SK-N-SH (cell line): ENCODE measurements at regions not wholly inside any gene's neighbourhood (a gene's known extent, or its start where the extent isn't known, plus 50 kb on each side); places are given as distances from the start of the nearest gene placed in this dataset.

ENCODE experiments used
- CTCF ChIA-PET: fragments of 300-600, 350-600 bp; formaldehyde crosslinking; extraction: SDS; loops from one replicate; lab custom pipeline; 2021; lab: Yijun Ruan, JAX
- POLR2A ChIA-PET: fragments of 350-600 bp; sonication (Branson Sonifier 250); formaldehyde crosslinking; extraction: SDS; loops from one replicate; lab custom pipeline; 2020; ENCODE audit warnings: antibody characterized with exemption, inconsistent platforms; lab: Yijun Ruan, JAX
- DNase-seq: peaks from one replicate; pipeline ENCODE4 v3.0.0; 2012
- H2AFZ ChIP-seq: fragments of 200-600 bp; sonication (generic); 2 replicates; pipeline ENCODE4 v1.8.1; 2016; ENCODE audit warnings: antibody characterized with exemption, mild to moderate bottlenecking, low read depth
- H3F3A ChIP-seq: fragments of 200-600 bp; sonication (generic); replicated peaks from 2 replicates; pipeline ENCODE3; 2016; ENCODE audit warnings: antibody characterized with exemption, mild to moderate bottlenecking; ENCODE audit not compliant: insufficient read depth
- H3K27ac ChIP-seq, 2 experiments: fragments of 200-500 bp in 1 of 2; fragments of 200-600 bp in 1 of 2; sonication (Bioruptor generic) in 1 of 2; sonication (generic), shearing (Covaris generic) in 1 of 2; 2 replicates each; pipeline versions ENCODE4 v1.5.1 to v1.6.1; 2014 to 2016; ENCODE audit warnings: low read depth in 2 of 2, inconsistent platforms in 1 of 2, low read length in 1 of 2, mild to moderate bottlenecking in 1 of 2, mixed read lengths in 1 of 2
- H3K27me3 ChIP-seq: fragments of 200-600 bp; sonication (generic), shearing (Covaris generic); 2 replicates; pipeline ENCODE4 v1.6.1; 2016; ENCODE audit warnings: mixed run types; ENCODE audit not compliant: insufficient read depth
- H3K36me3 ChIP-seq, 2 experiments: fragments of 200-500 bp in 1 of 2; fragments of 200-600 bp in 1 of 2; sonication (Bioruptor generic) in 1 of 2; sonication (generic) in 1 of 2; replicated peaks in 1 of 2; 2 replicates each; pipeline versions ENCODE3 to v1.5.1; 2014 to 2016; ENCODE audit warnings: low read length in 1 of 2, mild to moderate bottlenecking in 1 of 2; ENCODE audit not compliant: insufficient read depth in 2 of 2, control insufficient read depth in 1 of 2
- H3K4me1 ChIP-seq, 2 experiments: fragments of 200-500 bp in 1 of 2; fragments of 200-600 bp in 1 of 2; sonication (Bioruptor generic) in 1 of 2; sonication (generic), shearing (Covaris generic) in 1 of 2; 2 replicates each; pipeline versions ENCODE4 v1.5.1 to v1.6.1; 2014 to 2016; ENCODE audit warnings: low read depth in 1 of 2, low read length in 1 of 2, mixed run types in 1 of 2; ENCODE audit not compliant: insufficient read depth in 2 of 2, control insufficient read depth in 1 of 2
- H3K4me2 ChIP-seq: fragments of 200-600 bp; sonication (generic), shearing (Covaris generic); 2 replicates; pipeline ENCODE4 v1.6.1; 2017; ENCODE audit warnings: mixed run types
- H3K4me3 ChIP-seq, 2 experiments: fragments of 200-500 bp in 1 of 2; fragments of 200-600 bp in 1 of 2; sonication (Bioruptor generic) in 1 of 2; sonication (generic), shearing (Covaris generic) in 1 of 2; 2 replicates each; pipeline versions ENCODE4 v1.5.1 to v1.8.1; 2014 to 2016; ENCODE audit warnings: low read depth in 2 of 2, inconsistent platforms in 1 of 2, low read length in 1 of 2, mild to moderate bottlenecking in 1 of 2, mixed read lengths in 1 of 2, moderate library complexity in 1 of 2
- H3K79me2 ChIP-seq: fragments of 200-600 bp; sonication (generic); 2 replicates; pipeline ENCODE4 v1.8.1; 2017; ENCODE audit warnings: mild to moderate bottlenecking; ENCODE audit not compliant: insufficient read depth
- H3K9ac ChIP-seq: fragments of 200-600 bp; sonication (generic); 2 replicates; pipeline ENCODE4 v1.6.1; 2017; ENCODE audit warnings: mixed run types
- H3K9me2 ChIP-seq: fragments of 200-600 bp; sonication (generic); 2 replicates; pipeline ENCODE4 v1.6.1; 2017; ENCODE audit warnings: mixed run types
- H3K9me3 ChIP-seq: fragments of 200-600 bp; sonication (generic); 2 replicates; pipeline ENCODE4 v1.6.1; 2017; ENCODE audit warnings: mixed run types, mild to moderate bottlenecking, moderate library complexity
- H4K20me1 ChIP-seq: fragments of 200-600 bp; sonication (generic); 2 replicates; pipeline ENCODE4 v1.6.1; 2017; ENCODE audit warnings: mild to moderate bottlenecking, mixed run types; ENCODE audit not compliant: insufficient read depth
- EP300 ChIP-seq, 2 experiments: IDR thresholded peaks; 2 replicates each; pipeline versions ENCODE4 v1.4.0 to v1.6.1; 2012; ENCODE audit warnings: borderline replicate concordance in 1 of 2, low read depth in 1 of 2, low read length in 1 of 2
- EZH2phosphoT487 ChIP-seq: fragments of 200-600 bp; sonication (generic); IDR thresholded peaks from 2 replicates; pipeline ENCODE4 v1.6.1; 2017; ENCODE audit warnings: low read depth, mixed run types, mild to moderate bottlenecking, antibody characterized with exemption, moderate library complexity, borderline replicate concordance
- FOXM1 ChIP-seq: IDR thresholded peaks from 2 replicates; pipeline ENCODE4 v1.4.0; 2012; ENCODE audit warnings: low read depth, mild to moderate bottlenecking
- GABPA ChIP-seq: IDR thresholded peaks from 2 replicates; pipeline ENCODE4 v1.4.0; 2012; ENCODE audit warnings: low read depth, mild to moderate bottlenecking
- JUND ChIP-seq: IDR thresholded peaks from 2 replicates; pipeline ENCODE4 v1.4.0; 2012
- MEF2A ChIP-seq: IDR thresholded peaks from 2 replicates; pipeline ENCODE4 v1.4.0; 2012; ENCODE audit warnings: low read depth, borderline replicate concordance
- NFIC ChIP-seq: IDR thresholded peaks from 2 replicates; pipeline ENCODE4 v1.4.0; 2012; ENCODE audit warnings: borderline replicate concordance
- POLR2AphosphoS5 ChIP-seq: IDR thresholded peaks from 2 replicates; pipeline ENCODE4 v1.6.1; 2012; ENCODE audit warnings: low read depth, low read length
- RAD21 ChIP-seq: IDR thresholded peaks from 2 replicates; pipeline ENCODE4 v1.6.1; 2012; ENCODE audit warnings: mild to moderate bottlenecking, low read length
- SIN3A ChIP-seq: IDR thresholded peaks from 2 replicates; pipeline ENCODE4 v1.6.1; 2012; ENCODE audit warnings: low read depth, mild to moderate bottlenecking, low read length, moderate library complexity, borderline replicate concordance
- SMC3 ChIP-seq: IDR thresholded peaks from 2 replicates; pipeline ENCODE4 v1.6.1; 2012; ENCODE audit warnings: low read depth, low read length, improper control_type of control experiment
- TCF12 ChIP-seq: IDR thresholded peaks from 2 replicates; pipeline ENCODE4 v1.4.0; 2012
- TEAD4 ChIP-seq: IDR thresholded peaks from 2 replicates; pipeline ENCODE4 v1.4.0; 2012; ENCODE audit warnings: mild to moderate bottlenecking, borderline replicate concordance; ENCODE audit not compliant: insufficient read depth
- WGBS: methylation state at CpG from one replicate; pipeline ENCODE4 v1.1.6; 2017; ENCODE audit warnings: low lambda C conversion rate; 5-methylcytosine and 5-hydroxymethylcytosine counted together
- TF ChIP-seq, protein P1 (sequence below): IDR thresholded peaks from 2 replicates; pipeline ENCODE4 v1.6.1; 2012; ENCODE audit warnings: mild to moderate bottlenecking, low read depth, low read length, moderate library complexity
- TF ChIP-seq, protein P2 (sequence below): fragments of 150-350 bp; IDR thresholded peaks from 2 replicates; pipeline ENCODE4 v1.6.1; 2016; ENCODE audit warnings: mild to moderate bottlenecking, low read depth, low read length
- TF ChIP-seq, protein P3 (sequence below): IDR thresholded peaks from 2 replicates; pipeline ENCODE4 v1.4.0; 2012; ENCODE audit warnings: low read depth
- TF ChIP-seq, protein P4 (sequence below): fragments of 150-350 bp; IDR thresholded peaks from 2 replicates; pipeline ENCODE4 v1.6.1; 2017; ENCODE audit warnings: antibody characterized with exemption, low read length, low read depth, borderline replicate concordance
- TF ChIP-seq, protein P5 (sequence below): fragments of 200-600 bp; sonication (generic); IDR thresholded peaks from 2 replicates; pipeline ENCODE4 v1.6.1; 2017; ENCODE audit warnings: antibody characterized with exemption, mild to moderate bottlenecking, moderate library complexity

DNA sequence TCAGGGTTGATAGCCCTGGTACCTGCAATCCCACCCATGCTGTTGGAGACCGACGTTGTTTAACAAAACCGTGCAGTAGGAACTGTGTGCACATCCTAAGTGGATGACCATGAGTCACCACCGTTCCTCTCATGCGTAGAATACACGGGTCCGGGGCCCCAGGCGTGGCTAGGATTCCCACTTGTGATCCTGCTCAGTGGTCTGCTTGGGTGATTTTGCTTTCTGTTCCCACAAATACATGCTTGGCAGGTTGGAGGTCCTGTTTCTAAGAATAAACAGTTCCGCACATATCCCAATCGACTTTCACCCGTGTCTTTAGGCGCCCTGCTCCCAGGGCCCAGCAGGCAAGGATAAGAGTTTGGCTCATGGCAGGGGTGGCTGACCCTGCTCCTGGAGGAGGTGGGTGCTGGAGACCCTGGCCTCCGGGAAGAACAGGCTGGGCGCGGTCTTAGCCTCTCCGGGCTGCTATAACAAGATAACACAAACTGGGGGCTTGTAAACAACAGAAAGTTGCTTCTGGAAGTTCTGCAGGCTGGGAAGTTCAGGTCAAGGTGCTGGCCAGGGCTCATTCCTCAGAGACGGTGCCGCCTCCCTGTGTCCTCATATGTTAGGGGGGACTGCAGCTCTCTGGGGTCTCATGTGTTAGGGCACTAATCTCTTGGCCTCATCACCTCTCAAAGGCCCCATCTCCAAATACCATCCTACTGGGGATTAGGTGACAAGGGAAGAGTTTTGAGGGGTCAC lies 1028.3 kb downstream of the BRD1 start (continued):
- TF ChIP-seq, protein P1, sequence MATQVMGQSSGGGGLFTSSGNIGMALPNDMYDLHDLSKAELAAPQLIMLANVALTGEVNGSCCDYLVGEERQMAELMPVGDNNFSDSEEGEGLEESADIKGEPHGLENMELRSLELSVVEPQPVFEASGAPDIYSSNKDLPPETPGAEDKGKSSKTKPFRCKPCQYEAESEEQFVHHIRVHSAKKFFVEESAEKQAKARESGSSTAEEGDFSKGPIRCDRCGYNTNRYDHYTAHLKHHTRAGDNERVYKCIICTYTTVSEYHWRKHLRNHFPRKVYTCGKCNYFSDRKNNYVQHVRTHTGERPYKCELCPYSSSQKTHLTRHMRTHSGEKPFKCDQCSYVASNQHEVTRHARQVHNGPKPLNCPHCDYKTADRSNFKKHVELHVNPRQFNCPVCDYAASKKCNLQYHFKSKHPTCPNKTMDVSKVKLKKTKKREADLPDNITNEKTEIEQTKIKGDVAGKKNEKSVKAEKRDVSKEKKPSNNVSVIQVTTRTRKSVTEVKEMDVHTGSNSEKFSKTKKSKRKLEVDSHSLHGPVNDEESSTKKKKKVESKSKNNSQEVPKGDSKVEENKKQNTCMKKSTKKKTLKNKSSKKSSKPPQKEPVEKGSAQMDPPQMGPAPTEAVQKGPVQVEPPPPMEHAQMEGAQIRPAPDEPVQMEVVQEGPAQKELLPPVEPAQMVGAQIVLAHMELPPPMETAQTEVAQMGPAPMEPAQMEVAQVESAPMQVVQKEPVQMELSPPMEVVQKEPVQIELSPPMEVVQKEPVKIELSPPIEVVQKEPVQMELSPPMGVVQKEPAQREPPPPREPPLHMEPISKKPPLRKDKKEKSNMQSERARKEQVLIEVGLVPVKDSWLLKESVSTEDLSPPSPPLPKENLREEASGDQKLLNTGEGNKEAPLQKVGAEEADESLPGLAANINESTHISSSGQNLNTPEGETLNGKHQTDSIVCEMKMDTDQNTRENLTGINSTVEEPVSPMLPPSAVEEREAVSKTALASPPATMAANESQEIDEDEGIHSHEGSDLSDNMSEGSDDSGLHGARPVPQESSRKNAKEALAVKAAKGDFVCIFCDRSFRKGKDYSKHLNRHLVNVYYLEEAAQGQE, result no peak
- TF ChIP-seq FOXM1, result no peak
- TF ChIP-seq RAD21, result no peak
- TF ChIP-seq SMC3, result no peak

DNA sequence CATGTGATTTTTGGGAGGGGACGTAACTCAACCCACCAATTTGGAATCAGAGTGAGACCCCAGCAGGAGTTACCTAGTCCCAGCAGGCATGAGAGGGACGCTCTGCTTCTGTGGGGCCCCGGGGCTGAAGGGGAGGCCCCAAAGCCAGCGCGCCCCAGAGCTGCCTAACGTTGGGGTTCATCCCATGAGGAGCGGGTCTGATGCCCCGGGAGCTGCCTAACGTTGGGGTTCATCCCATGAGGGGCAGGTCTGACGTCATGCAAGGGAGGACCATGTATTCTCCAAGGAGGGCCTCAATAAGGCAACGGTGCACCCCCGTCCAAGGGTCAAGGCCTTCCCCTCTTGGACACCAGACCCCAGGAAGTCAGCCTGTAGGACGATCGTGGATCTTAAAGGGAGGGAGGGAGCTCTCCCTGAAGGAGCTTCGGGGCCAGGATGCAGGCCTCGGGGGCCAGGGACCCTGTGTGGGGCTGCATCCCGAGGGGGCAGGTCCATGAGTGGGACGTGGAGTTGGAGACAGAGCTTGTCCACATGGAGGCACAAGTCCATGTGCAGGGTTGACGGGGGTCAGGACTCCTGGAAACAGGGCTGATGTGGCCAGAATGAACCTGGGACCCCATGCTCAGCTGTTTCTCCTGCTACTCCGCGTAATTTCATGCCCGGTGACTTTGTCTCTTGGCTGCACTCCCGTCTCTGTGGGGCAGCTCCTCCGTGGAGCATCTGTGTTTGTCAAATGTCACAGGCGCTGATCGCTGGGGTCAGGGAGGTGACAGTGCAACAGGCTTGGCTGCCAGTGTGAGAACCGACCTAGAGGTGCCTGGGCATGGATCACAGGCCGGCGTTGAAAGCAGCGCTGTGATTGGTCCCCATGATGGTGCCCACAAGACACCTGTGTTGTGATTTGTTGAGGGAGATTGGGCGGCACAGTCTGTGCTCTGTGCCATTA lies 1029.1 kb downstream of the BRD1 start:
- Histone ChIP-seq H3K36me3 (no peaks in the 10 kb centered on the region), H3F3A (no peaks in the 10 kb centered on the region), H4K20me1 (no peaks in the 10 kb centered on the region), H3K27me3 (no peaks in the 10 kb centered on the region), H3K4me3 (no peak overlapping the region), H2AFZ (no peak overlapping the region), H3K79me2 (no peaks in the 10 kb centered on the region), H3K27ac (no peak overlapping the region), H3K9ac (no peak overlapping the region), H3K9me2 (no peaks in the 10 kb centered on the region), H3K4me2 (no peak overlapping the region), H3K9me3 (no peaks in the 10 kb centered on the region), H3K4me1 (no peaks in the 10 kb centered on the region)
- CTCF ChIA-PET, result interaction anchor here (0.9 kb wide), 1 partner anchor 16 kb away, joined by 3 read pairs; no protein-coding TSS in a partner anchor
- POLR2A ChIA-PET, result no interaction called here
- TF ChIP-seq POLR2AphosphoS5 (no peak), JUND (no peak), NFIC (no peak), SIN3A (no peak), TCF12 (no peak), TEAD4 (no peak), EZH2phosphoT487 (no peak), GABPA (no peak), EP300 (IDR thresholded peaks at IDR 0.05; ENCODE audit: borderline replicate concordance in 1 of 2, low read depth in 1 of 2, low read length in 1 of 2) (no peak), MEF2A (no peak)
- TF ChIP-seq, protein P2, sequence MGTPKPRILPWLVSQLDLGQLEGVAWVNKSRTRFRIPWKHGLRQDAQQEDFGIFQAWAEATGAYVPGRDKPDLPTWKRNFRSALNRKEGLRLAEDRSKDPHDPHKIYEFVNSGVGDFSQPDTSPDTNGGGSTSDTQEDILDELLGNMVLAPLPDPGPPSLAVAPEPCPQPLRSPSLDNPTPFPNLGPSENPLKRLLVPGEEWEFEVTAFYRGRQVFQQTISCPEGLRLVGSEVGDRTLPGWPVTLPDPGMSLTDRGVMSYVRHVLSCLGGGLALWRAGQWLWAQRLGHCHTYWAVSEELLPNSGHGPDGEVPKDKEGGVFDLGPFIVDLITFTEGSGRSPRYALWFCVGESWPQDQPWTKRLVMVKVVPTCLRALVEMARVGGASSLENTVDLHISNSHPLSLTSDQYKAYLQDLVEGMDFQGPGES, result no peak
- TF ChIP-seq, protein P3, sequence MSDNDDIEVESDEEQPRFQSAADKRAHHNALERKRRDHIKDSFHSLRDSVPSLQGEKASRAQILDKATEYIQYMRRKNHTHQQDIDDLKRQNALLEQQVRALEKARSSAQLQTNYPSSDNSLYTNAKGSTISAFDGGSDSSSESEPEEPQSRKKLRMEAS, result no peak
- TF ChIP-seq, protein P4, sequence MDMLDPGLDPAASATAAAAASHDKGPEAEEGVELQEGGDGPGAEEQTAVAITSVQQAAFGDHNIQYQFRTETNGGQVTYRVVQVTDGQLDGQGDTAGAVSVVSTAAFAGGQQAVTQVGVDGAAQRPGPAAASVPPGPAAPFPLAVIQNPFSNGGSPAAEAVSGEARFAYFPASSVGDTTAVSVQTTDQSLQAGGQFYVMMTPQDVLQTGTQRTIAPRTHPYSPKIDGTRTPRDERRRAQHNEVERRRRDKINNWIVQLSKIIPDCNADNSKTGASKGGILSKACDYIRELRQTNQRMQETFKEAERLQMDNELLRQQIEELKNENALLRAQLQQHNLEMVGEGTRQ, result no peak
- TF ChIP-seq, protein P5, sequence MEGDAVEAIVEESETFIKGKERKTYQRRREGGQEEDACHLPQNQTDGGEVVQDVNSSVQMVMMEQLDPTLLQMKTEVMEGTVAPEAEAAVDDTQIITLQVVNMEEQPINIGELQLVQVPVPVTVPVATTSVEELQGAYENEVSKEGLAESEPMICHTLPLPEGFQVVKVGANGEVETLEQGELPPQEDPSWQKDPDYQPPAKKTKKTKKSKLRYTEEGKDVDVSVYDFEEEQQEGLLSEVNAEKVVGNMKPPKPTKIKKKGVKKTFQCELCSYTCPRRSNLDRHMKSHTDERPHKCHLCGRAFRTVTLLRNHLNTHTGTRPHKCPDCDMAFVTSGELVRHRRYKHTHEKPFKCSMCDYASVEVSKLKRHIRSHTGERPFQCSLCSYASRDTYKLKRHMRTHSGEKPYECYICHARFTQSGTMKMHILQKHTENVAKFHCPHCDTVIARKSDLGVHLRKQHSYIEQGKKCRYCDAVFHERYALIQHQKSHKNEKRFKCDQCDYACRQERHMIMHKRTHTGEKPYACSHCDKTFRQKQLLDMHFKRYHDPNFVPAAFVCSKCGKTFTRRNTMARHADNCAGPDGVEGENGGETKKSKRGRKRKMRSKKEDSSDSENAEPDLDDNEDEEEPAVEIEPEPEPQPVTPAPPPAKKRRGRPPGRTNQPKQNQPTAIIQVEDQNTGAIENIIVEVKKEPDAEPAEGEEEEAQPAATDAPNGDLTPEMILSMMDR, result no peak
- DNase-seq, result no peak
- 34% methylated on average over 24 of the region's 31 CpGs for WGBS
